ACC112 (cell line): ENCODE measurements at regions not wholly inside any gene's neighbourhood (a gene's known extent, or its start where the extent isn't known, plus 50 kb on each side); places are given as distances from the start of the nearest gene placed in this dataset.

Source experiments
- H2AFZ ChIP-seq: fragments of 200-600 bp; sonication (generic); one replicate; pipeline ENCODE4 v1.6.0; 2017; ENCODE audit warnings: antibody characterized with exemption, low read length; ENCODE audit not compliant: unreplicated experiment
- H3K27ac ChIP-seq: fragments of 200-600 bp; sonication (generic); 2 replicates; pipeline ENCODE4 v1.5.1; 2014; ENCODE audit warnings: low read depth, mild to moderate bottlenecking, antibody characterized with exemption, low read length, moderate library complexity
- H3K27me3 ChIP-seq: fragments of 200-600 bp; sonication (generic); 2 replicates; pipeline ENCODE4 v1.6.1; 2014; ENCODE audit warnings: mild to moderate bottlenecking, antibody characterized with exemption, low read length, moderate library complexity, mixed read lengths; ENCODE audit not compliant: insufficient read depth
- H3K36me3 ChIP-seq: fragments of 200-600 bp; sonication (generic); 2 replicates; pipeline ENCODE4 v1.6.1; 2016; ENCODE audit warnings: mild to moderate bottlenecking, antibody characterized with exemption, low read length, moderate library complexity, mixed read lengths; ENCODE audit not compliant: insufficient read depth
- H3K4me1 ChIP-seq: fragments of 200-600 bp; sonication (generic); one replicate; pipeline ENCODE4 v1.6.1; 2016; ENCODE audit warnings: low read length, mixed read lengths; ENCODE audit not compliant: insufficient read depth, unreplicated experiment, control insufficient read depth
- H3K4me3 ChIP-seq: fragments of 200-600 bp; sonication (generic); 2 replicates; pipeline ENCODE4 v1.5.1; 2014; ENCODE audit warnings: mild to moderate bottlenecking, low read depth, low read length
- H3K79me2 ChIP-seq: fragments of 200-600 bp; sonication (generic); one replicate; pipeline ENCODE4 v1.6.0; 2016; ENCODE audit warnings: low read length; ENCODE audit not compliant: control insufficient read depth, unreplicated experiment, insufficient read depth

- no peak overlapping the region for H3K27ac ChIP-seq
- H2AFZ ChIP-seq, result no peak overlapping the region
- no peaks in the 10 kb centered on the region for H3K27me3 ChIP-seq
- no peaks in the 10 kb centered on the region for H3K79me2 ChIP-seq
- no peaks in the 10 kb centered on the region for H3K4me1 ChIP-seq
- H3K4me3 ChIP-seq, result no peak overlapping the region
- no peaks in the 10 kb centered on the region for H3K36me3 ChIP-seq
Observed at GRCh38 chr4:107138433-107138832, 102.3 kb upstream of the DKK2 start.

- Histone ChIP-seq H3K79me2 (no peaks in the 10 kb centered on the region), H3K27ac (no peak overlapping the region), H3K4me1 (peaks cover 17% of the 10 kb centered on the region), H3K27me3 (no peaks in the 10 kb centered on the region), H3K4me3 (no peak overlapping the region), H2AFZ (no peak overlapping the region), H3K36me3 (no peaks in the 10 kb centered on the region)
Observed at GRCh38 chr4:107133965-107134653, 98.0 kb upstream of the DKK2 start.

DNA sequence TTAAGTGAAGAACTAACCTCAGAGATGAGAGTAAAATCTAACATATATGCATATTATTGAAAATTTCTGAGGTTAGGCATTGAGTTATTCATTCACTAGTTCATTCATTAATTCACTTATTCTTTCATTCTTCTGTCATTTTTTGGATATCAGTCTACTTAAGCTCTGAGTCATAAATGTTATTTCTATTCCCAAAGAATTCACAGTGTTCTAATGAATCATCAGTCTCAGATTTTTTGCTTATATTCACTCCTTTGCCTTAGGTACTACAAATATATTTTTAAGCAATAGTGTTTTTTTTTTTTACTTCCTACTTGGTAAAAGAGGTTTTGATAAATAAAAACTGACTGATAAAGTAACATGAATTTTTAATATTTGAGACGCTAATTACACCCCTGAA is 95.2 kb upstream of the DKK2 start:
- Histone ChIP-seq H3K4me3 (no peak overlapping the region), H3K36me3 (no peaks in the 10 kb centered on the region), H3K4me1 (peaks cover 33% of the 10 kb centered on the region), H3K27me3 (no peaks in the 10 kb centered on the region), H2AFZ (no peak overlapping the region), H3K27ac (no peak overlapping the region), H3K79me2 (no peaks in the 10 kb centered on the region)

DNA sequence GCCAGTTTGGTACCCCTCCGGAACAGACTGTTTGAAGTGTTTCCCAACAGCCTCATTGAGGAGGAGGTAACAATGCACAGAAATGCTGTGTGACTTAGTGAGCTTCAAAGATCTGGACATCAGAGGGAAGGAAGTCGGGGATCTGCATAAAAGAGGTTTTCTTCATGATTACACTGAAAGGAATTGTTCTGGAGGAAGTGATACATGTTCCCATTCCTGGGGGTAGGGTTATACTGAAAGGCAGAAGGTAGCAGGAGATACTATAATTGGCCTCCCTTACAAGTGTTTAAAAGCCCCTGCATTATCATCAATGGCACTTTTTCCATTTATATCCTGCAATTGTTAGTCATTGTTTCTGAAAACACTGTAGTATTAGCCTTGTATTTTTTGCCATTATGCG is 94.0 kb upstream of the DKK2 start:
- no peaks in the 10 kb centered on the region for H3K36me3 ChIP-seq
- no peak overlapping the region for H2AFZ ChIP-seq
- H3K4me3 ChIP-seq, result no peak overlapping the region
- H3K4me1 ChIP-seq, result peaks cover 42% of the 10 kb centered on the region
- no peaks in the 10 kb centered on the region for H3K27me3 ChIP-seq
- no peak overlapping the region for H3K27ac ChIP-seq
- H3K79me2 ChIP-seq, result no peaks in the 10 kb centered on the region

GRCh38 chr4:107129611-107130010 is 93.5 kb upstream of the DKK2 start:
- Histone ChIP-seq H3K4me1 (peaks cover 44% of the 10 kb centered on the region), H3K36me3 (no peaks in the 10 kb centered on the region), H2AFZ (no peak overlapping the region), H3K79me2 (no peaks in the 10 kb centered on the region), H3K4me3 (no peak overlapping the region), H3K27me3 (no peaks in the 10 kb centered on the region), H3K27ac (no peak overlapping the region)

DNA sequence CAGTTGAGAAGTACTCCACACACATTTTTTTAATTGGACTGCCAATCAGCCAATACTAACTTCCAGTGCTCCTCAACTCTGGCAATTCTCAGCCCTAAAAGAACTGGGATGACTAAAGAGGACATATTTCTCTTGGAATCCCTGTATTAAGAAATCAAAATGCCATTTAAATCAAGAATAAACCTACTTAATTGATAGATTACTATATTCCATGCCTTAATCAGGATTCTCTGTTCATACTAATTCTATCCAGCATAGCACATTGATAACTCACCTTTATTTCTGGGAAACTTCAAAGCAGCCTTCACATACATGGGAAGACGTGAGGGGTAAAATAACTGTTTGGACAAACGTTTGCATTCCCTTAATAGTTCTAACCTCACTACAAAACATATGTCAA is 93.0 kb upstream of the DKK2 start:
- H3K79me2 ChIP-seq, result no peaks in the 10 kb centered on the region
- no peak overlapping the region for H3K4me3 ChIP-seq
- H3K36me3 ChIP-seq, result no peaks in the 10 kb centered on the region
- no peaks in the 10 kb centered on the region for H3K27me3 ChIP-seq
- H3K4me1 ChIP-seq, result peaks cover 44% of the 10 kb centered on the region
- no peak overlapping the region for H2AFZ ChIP-seq
- H3K27ac ChIP-seq, result no peak overlapping the region

GRCh38 chr4:107128116-107128515 is 92.0 kb upstream of the DKK2 start:
- no peak overlapping the region for H2AFZ ChIP-seq
- no peaks in the 10 kb centered on the region for H3K27me3 ChIP-seq
- no peak overlapping the region for H3K4me3 ChIP-seq
- H3K27ac ChIP-seq, result no peak overlapping the region
- no peaks in the 10 kb centered on the region for H3K36me3 ChIP-seq
- H3K4me1 ChIP-seq, result peaks cover 44% of the 10 kb centered on the region
- H3K79me2 ChIP-seq, result no peaks in the 10 kb centered on the region

DNA sequence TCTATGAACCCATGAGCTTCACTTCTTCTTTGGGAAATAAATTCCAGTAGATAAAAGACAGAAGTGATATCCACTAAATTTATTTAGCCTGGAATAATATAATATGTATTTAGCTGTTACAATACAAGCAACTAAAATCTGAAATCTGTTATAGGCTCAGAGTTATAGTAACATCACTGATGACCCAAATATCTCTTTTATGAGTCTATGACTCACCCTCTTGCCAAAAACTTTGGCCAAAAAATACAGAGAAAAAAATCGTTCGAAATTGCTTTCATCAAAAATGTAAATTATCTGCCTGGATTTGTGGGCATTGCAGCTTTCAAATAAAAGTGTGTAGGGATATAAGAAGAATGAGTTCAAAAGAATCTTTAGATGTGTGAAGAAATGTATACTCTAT is 89.4 kb upstream of the DKK2 start:
- no peaks in the 10 kb centered on the region for H3K27me3 ChIP-seq
- H3K36me3 ChIP-seq, result no peaks in the 10 kb centered on the region
- no peaks in the 10 kb centered on the region for H3K79me2 ChIP-seq
- no peak overlapping the region for H3K4me3 ChIP-seq
- no peak overlapping the region for H2AFZ ChIP-seq
- no peak overlapping the region for H3K27ac ChIP-seq
- peaks cover 37% of the 10 kb centered on the region for H3K4me1 ChIP-seq

- Histone ChIP-seq H3K27me3 (no peaks in the 10 kb centered on the region), H3K4me3 (no peak overlapping the region), H3K79me2 (no peaks in the 10 kb centered on the region), H3K4me1 (peaks cover 19% of the 10 kb centered on the region), H2AFZ (no peak overlapping the region), H3K27ac (no peak overlapping the region), H3K36me3 (no peaks in the 10 kb centered on the region)
Observed at GRCh38 chr4:107122736-107123135, 86.6 kb upstream of the DKK2 start.

DNA sequence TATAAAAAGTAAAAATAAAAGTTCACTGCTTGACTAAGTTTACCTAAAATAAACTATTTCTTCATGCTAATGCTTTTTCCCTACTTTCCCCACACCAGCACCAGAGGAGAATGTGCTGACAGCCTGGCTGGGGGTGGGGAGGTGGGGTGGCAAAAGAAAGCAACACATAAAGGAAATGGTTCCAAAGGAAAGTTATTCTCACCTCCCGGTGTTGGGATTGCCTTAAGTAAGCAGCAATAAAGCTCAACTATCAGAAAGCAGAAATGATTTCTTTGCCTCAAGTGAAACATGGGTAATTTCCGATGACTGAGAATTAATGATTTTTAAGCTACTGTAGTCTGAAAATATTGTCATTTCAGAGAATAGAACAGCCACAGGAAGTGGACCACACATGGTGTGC is 84.5 kb upstream of the DKK2 start:
- no peak overlapping the region for H3K27ac ChIP-seq
- no peaks in the 10 kb centered on the region for H3K27me3 ChIP-seq
- no peak overlapping the region for H3K4me3 ChIP-seq
- H3K79me2 ChIP-seq, result no peaks in the 10 kb centered on the region
- H3K4me1 ChIP-seq, result peaks cover 7% of the 10 kb centered on the region
- peak overlapping the region; percentile 69 for H2AFZ ChIP-seq
- H3K36me3 ChIP-seq, result no peaks in the 10 kb centered on the region

DNA sequence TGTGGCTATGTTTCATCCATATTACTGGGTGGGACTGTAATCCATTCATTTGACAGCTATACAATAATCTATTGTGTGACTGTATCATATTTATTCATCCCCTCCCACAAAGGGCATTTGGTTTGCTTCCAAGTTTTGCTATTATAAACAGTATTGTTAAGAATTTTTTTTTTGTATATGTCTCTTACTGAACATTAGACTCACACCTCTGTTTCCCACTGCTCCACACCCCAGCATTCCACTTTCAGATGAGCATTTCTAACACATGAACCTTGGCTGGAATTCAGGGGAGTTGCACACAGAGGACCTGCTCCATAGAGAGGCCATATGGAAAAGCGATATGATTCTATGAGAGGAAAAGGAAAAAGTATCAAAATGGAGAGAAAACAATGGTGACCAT is 81.6 kb upstream of the DKK2 start:
- Histone ChIP-seq H3K27me3 (no peaks in the 10 kb centered on the region), H3K79me2 (no peaks in the 10 kb centered on the region), H2AFZ (no peak overlapping the region), H3K27ac (no peak overlapping the region), H3K36me3 (no peaks in the 10 kb centered on the region), H3K4me1 (no peaks in the 10 kb centered on the region), H3K4me3 (no peak overlapping the region)
